GM13976 (cell line): ENCODE measurements at regions not wholly inside any gene's neighbourhood (a gene's known extent, or its start where the extent isn't known, plus 50 kb on each side); places are given as distances from the start of the nearest gene placed in this dataset.

Source experiments
- DNase-seq: peaks from one replicate; pipeline ENCODE4 v3.0.0; 2012; ENCODE audit warnings: low spot score
- CTCF ChIP-seq: IDR thresholded peaks from 2 replicates; pipeline ENCODE4 v1.5.1; 2012; ENCODE audit warnings: borderline replicate concordance, mild to moderate bottlenecking; ENCODE audit not compliant: insufficient read depth; ENCODE audit errors: extremely low read depth, missing control alignments, control extremely low read depth
- in situ Hi-C: fragments of 300-500 bp; cut with MboI; formaldehyde crosslinking; loops from one replicate; pipeline ENCODE4 v1.12.0; 2022; ENCODE audit warnings: low sequenced_read_pairs, mixed read lengths, inconsistent platforms; ENCODE audit not compliant: unreplicated experiment

GRCh38 chr11:97683733-97684132, 1293.9 kb downstream of the JRKL start:
- no peak for DNase-seq
- no peak for TF ChIP-seq CTCF
- in situ Hi-C loops, result no loop called here

GRCh38 chr11:97684486-97685439, 1295.0 kb downstream of the JRKL start:
- no peak for DNase-seq
- TF ChIP-seq CTCF, result no peak

GRCh38 chr11:97685695-97686094, 1295.9 kb downstream of the JRKL start:
- in situ Hi-C loops, result no loop called here
- TF ChIP-seq CTCF, result no peak
- no peak for DNase-seq

More at GRCh38 chr11:97684486-97685439, 1295.0 kb downstream of the JRKL start:
- in situ Hi-C loops, result no loop called here

GRCh38 chr11:97687111-97687510, 1297.3 kb downstream of the JRKL start:
- DNase-seq, result no peak
- no peak for TF ChIP-seq CTCF
- in situ Hi-C loops, result no loop called here

GRCh38 chr11:97691061-97691460, 1301.2 kb downstream of the JRKL start:
- in situ Hi-C loops, result no loop called here
- no peak for TF ChIP-seq CTCF
- DNase-seq, result no peak

- no peak for TF ChIP-seq CTCF
- in situ Hi-C loops, result no loop called here
- no peak for DNase-seq
Measured at GRCh38 chr11:97702951-97703350, 1313.1 kb downstream of the JRKL start.
